ENCODE measurements at regions not wholly inside any gene's neighbourhood (a gene's known extent, or its start where the extent isn't known, plus 50 kb on each side); places are given as distances from the start of the nearest gene placed in this dataset.
"Not testable (repeated sequence)": the region's sequence is repeated elsewhere in the genome, so short reads cannot be mapped to it uniquely, and the experiment has no call there.

DNA sequence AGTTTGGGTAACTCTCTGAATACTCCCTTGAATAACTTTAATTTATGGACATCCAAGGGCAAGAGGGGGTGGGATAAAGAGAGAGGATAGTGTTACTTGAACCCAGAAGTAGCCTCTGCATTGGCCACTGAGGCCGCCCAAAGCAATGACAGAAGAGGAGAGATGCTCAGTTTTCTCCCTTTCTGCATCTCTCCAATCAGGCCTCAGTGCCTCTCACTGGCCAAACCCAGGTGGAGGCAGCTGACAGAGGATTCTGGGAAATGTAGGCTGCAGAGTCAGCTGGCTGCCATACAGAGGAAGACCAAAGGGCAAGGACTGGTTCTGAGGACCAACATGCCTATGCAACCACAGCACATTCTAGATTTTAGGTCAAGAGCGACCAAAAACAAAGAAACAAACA, 719.4 kb downstream of the MAT2B start:
- DNase-seq: no peak

DNA sequence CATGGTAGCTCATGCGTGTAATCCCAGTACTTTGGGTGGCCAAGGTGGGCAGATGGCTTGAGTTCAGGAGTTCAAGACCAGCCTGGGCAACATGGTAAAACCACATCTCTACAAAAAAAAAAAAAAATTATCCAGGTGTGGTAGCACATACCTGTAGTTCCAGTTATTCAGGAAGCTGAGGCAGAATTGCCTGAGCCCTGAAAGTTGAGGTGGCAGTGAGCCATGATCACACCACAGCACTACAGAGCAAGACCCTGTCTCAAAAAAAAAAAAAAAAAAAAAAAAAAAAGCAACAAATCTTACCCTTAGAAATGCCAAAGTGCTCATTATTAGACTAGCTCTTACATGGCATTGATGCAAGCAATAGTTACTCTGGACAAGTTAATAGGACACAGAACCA, 724.9 kb downstream of the MAT2B start:
- DNase-seq: no peak

DNA sequence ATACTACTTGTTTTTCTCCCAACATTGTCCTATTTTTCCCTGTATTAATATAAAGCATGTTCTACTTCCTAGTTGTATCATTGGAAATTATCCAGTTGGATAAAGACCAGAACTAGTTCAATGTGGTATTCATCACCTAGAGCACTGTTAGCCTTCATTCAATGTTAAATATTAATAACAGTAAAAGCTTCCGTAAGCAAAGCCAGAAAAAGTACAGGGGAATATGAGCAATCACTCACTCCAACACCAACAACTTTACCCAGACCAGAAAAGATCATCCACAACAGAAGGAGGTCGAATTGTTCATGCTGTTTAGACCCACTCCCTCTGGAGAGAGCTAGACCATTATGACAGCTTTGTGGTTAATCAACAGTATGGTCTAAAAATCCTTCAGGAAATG, 728.4 kb downstream of the MAT2B start:
- DNase-seq: no peak

DNA sequence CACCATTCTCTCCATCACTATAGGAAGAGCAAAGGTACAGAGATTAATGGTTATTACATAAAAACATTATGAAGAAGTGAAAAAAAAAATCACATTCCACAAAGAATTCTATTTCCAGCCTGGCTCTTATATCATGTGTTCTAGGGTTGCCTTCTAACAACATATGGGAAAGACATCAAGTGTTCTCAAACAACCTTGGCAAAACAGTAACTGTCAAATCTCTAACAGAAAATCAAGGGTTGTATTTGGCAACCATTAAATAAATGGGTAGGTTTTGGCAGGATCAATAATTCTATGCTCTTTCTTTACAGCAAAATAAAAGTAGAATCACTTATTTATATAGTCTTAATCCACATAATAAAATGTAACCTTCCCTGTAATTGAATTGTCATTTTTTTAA, 728.9 kb downstream of the MAT2B start:
- DNase-seq: no peak

DNA sequence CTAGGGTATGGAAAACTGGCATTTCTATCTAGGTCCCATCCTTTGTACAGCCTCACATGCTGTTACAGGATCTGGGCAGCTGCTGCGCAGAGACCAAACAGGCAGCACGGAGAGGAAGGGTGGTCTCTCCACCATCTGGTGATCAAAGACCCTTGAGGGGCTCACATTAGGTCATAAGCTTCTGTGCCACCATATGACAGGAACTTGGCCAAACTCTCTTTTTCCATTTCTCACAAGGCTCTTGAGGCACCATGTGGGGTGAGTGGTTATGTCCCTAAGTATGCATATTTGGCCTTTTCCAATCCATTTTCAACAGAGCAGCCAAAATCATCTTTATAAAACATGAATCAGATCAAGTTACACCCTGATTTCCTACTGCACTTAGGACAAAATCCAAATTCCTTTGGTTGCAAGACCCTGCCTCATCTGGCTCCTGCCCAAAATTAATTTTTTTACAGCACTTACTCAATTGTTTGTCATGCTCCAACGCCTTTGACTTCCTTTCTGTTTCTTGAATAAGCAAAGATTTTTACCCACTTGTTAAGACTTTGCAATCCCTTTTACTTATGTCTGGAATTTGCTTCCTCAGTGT, 730.0 kb downstream of the MAT2B start:
- DNase-seq: peak; percentile 51

DNA sequence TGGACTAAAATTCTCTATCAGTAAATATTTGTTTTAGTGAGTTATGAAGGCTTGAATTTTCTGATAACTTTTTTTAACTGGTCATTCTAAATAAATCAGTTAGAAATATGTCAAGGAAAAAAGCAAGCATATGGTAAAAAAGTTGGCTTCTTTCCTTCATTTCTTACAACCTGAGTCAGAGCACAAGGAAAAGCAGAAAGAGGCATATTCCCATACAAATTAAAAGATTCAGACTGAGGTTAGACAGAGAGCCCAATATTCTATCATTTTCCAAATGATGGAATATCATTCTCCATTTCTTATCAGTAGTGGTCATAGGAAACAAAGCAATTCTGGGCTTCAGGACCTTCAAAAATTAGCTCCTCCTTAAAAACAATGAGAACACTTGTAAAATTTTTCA, 732.1 kb downstream of the MAT2B start:
- no peak for DNase-seq

DNA sequence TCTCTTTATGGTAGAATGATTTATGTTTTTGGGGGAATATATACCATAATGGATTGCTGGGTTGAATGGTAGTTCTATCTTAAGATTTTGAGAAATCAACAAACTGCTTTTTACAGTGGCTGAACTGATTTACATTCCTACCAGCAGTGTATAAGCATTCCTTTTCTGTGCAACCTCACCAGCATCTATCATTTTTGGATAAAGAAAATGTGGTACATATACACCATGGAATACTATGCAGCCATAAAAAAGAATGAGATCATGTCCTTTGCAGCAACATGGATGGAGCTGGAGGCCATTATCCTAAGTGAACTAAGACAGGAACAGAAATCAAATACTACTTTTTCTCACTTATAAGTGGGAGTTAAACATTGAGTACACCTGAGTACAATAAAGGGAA, 746.4 kb downstream of the MAT2B start:
- not testable (repeated sequence) for DNase-seq

DNA sequence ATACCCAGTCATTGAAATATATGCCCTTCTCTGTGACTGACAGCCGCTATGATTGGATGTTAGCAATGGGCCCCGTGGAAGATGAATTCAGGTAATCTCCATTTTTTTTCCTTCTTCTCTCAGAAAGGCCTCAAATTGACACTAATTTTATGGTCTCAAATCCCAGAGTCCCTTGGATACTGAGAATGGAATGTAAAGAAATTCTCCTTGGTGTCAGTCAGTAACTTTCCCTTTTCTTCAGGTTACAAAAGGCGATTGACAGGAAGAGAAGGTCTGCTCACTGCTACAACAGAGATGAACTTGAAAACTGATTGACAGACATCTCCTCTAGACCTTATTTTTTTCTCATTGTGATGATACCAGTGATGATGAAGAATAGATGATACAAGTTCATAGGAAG, 748.3 kb downstream of the MAT2B start:
- DNase-seq: no peak

DNA sequence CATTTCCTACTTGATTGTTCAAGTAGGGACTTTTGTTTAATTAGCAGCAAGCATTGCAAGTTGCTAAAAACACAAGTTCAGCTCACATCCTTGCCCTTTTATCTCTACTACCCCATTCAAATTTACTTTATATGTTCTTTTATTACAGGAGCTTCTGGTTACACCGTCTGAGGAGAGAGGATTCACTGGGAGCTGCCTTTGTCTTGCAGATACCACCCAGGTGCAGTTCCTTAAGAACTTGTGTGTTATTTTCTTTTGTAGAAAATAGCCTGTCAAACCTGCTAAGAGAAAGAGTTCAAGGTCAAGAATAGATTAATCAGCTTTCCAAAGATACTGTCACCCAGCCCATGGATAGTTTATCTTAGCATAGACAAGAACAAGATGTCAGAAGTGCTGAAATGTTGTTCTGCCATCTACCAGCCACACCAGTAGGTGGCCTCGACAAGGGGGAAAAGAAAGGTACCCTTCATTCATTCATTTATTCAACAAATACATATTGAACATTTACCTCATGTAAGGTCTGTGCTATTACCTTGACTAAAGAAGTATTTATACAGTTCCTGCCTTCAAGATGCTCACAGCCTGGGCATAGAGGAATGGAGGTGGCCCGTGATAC, 750.3 kb downstream of the MAT2B start:
- DNase-seq: no peak

DNA sequence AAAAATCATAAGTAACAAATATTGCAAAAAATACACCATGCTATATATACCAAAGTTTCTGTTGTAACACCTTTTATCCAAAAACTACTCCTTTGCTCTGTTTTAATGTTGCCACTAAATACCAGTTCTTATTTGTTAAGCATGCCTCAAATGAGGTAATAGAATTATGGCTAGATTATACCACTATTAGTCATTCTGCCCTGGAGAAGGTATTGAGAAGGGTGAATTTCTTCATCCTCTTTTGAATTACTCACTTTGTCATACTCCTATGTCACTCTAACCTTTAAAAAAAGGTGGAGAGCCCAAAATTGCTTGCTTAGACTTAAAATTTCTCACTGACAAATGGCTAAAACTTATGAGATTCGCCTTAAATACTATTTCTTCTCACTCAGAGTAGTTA, 750.9 kb downstream of the MAT2B start:
- DNase-seq: no peak

DNA sequence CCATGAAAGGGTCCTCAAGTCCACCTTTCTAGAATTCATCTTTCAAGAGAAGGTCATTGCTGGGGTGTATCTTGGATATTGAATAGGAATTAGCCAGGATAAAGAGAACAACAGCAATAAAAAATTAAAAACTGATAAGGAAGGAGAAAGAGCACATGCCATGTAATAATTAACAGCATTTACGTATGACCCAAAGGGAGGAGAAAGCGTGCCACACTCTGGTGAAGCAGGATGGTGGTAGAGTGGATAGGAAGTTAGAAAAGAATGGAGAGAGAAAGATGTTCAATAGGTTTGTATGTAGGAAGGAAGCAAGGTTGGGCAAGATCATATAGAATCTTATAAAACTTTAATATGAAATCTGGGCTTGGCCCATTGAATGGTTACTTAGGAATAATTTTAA, 751.5 kb downstream of the MAT2B start:
- DNase-seq: no peak

DNA sequence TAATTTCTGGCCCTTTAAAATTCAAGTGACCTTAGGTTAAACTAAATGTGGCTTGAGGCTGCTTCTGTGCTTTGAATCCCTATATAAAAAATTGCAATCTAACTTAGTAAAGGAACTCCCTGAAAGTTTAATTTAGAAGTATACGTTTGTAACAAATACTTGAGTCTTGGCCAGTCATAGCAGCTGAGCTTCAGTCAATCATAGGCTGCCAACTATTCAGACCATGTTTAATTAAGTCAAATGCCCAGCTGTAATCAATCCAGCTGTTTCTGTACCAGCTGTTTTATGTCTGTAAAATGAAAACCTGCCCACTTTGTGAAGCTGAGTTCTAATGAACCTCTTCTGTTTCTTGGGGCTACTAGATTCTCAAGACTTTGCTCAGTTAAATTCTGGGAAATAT, 760.1 kb downstream of the MAT2B start:
- peak; percentile 14 for DNase-seq

DNA sequence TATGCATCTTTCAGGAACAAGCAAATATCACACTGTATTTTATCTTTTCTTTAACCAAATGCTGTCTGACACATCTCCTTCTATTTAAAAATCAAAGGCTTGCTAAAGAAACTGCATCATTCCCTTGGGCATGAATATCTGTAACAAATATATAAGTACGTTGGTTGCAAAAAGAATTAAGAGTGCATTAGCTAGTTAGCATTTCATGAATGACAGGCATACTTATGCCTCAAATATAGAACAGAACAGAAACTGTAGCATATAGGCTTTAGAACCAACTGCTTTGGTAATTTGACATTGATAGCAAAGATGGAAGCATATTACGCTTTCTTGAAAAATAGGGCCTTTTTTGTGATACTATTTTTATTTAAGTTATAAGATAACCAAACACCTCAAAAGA, 761.2 kb downstream of the MAT2B start:
- DNase-seq: no peak

DNA sequence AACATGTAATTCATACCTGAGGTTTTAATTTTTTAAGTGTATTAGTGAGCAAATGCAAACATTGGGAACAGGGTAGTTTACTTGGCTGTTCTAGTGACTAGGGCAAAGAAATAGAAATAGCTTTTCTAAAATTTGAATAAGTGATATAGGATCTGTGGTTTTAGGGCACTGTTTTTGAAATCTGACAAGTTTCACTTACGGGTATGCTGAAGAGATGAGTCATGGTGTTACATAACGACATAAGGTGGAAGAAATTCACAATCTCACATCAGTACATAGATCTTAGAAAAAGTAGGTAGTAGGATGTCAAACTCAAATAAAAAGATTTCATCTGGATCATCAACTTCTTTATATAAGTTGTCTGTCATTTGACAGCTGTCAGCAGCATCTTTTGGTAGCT, 772.3 kb downstream of the MAT2B start:
- DNase-seq: no peak

DNA sequence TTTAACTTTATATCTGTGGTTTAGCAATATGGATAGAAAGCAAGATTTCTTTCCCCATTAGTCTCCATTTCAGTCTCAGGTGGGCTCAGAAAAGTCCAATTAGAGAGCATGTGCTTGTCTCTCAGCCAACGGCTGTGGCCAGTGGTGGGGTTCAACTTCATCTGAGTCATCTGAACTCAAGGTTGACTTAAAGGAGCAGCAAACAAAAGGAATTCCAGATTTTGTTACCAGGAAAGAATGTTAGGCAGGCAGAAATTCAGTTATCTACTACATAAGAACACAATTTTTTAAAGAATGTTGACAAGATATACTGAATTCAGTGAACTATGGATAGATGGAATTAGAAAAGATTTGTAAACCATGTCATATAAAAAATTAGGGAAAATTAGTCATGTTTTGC, 784.1 kb downstream of the MAT2B start:
- no peak for DNase-seq

DNA sequence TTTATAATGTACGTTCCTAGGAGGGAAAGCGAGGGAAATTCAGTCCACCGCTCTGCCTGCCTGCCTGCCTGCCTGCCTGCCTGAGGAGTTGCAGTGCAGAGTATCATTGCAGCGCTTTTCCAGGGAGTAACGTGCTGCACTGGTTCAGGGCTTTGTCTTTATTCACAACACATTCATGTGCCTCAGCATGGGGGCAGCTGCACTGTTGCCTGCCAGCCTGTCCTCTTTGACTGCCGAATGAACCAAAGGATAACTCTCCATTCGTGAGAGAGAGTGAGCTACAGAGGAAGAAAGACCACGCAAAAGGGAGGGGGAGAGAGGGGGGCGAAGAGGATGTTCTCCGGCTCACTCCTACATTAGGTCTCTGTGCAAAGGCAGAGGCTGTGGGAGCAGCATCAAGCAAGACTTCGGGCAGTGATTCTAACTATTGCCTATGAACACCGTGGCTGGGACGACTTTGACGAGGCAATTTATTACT, 791.2 kb downstream of the MAT2B start:
- DNase-seq: peak; percentile 52

DNA sequence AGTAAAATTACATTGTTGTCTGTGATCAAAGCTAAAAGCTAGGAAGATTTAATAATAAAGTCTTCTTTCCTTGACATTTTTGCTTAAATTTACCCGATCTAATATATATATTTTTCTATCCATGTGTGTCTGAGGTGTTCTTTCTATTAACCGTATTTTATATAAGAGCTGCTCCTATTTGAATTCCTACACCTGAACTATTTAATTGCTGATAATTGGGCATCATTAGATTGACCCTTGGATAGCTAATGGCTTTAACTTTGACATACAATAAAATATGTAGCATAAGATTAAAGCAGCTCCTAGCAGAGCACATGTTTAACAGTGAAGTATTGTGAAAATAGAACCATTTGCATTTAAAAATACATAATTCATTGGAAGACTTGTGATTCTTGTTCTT, 792.7 kb downstream of the MAT2B start:
- DNase-seq: no peak

DNA sequence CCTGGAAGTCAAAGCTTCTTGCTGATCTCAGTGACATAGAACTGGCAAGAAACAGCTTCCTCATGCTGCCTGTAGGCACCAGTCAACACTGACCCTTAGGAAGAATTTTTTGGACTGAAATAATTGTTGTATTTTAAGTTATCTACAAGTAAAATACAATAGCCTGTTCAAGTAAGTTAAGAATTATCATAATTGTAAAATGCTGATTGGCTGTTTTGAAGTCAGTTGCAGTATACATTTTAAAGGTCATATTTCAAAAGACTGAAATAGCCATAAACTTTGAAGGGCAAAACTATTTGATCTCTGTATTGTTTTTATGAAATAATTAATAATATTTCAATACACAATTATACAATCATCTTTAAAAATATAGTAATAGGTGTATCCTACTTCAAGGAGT, 794.9 kb downstream of the MAT2B start:
- no peak for DNase-seq

DNA sequence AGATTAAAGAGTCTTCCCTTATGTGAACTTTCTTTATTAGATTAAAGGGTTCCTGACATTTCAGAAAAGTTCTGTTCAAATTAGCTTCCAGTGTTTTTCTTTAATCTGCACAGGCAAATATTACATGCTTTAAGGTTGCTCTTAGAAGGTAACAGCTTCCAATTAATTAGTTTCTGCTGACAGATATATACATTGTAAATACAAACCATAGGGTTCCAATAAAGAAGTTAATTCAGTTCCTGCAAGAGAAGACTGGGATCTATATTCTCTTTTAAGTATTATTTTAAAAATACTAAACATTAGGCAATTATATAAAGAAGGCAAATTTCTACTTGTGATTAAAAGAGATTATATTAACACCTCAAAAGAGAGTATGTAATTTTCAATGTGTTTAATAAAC, 795.7 kb downstream of the MAT2B start:
- no peak for DNase-seq

DNA sequence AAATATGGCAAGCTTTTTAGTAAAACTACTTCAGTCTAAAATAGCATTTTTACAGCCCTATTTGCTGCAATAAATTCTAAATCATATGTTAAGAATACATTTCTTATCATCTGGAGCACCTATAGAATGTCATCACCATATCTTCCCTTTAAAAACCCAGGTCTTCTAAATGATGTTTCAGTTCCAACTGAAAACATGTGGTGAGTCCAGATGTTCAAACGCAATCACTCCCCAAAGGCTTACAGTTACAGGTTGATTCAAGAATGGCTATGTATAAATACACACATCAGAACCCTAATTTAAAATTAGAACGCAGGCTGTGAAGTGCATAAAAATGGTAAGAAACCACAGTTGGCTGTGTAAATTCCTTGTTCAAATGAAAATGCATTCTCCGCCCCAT, 796.3 kb downstream of the MAT2B start:
- no peak for DNase-seq

DNA sequence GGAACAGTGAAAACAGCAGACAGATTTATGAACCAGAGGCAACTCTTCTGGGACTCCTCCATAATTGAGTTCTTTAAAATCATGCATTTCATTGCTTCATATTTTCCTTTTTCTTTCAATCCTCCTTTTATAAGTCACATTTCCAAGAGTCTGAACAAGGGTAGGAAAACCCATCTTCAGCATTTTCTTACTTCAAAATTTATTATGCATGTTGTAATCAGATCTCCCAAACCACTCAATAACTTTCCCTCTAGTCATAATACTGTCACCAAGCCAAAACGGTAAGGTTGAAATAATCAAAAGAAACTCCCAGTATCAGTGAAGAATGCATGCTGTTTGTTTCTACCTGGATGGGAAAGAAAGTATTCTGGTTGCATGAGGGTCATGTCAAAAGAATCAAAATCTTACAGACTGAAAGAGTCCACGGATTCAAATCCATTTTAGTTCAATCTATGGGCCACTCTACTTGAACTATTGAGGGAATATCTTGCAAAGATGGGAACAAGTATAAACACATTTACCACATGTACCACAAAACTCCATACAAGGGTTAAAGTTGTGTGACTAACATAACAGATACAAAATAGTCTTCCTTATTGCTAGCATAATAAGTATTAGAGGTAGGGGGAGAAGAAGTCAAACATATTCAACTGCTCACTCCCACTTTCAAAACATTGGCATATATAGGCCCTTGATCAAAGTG, 797.3 kb downstream of the MAT2B start:
- no peak for DNase-seq

DNA sequence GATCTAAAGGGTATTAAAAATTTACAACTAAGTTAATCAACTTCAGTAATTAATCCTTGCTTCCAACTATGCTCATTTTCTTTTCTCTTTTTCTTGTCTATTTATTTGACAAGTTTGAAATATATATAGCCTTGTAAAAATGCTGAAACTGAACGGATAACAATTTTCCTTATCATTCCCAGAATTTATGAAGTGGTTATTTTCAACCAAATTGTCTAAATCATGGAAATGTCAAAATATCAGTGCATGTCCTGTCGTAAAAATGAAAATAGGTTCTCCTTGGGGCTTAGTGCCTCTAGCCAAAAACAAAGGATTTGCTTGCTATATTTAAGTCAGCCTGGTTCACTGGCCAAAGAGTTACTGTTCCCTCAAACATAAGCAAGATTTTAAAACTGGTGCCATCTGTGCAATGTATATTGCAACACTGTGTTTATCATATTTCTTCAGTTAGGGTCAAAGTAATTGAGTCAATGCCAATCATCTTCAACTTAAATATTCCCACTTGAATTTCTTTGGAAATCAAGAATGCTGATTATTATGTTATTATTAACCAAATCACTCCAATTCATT, 798.3 kb downstream of the MAT2B start:
- DNase-seq: no peak

DNA sequence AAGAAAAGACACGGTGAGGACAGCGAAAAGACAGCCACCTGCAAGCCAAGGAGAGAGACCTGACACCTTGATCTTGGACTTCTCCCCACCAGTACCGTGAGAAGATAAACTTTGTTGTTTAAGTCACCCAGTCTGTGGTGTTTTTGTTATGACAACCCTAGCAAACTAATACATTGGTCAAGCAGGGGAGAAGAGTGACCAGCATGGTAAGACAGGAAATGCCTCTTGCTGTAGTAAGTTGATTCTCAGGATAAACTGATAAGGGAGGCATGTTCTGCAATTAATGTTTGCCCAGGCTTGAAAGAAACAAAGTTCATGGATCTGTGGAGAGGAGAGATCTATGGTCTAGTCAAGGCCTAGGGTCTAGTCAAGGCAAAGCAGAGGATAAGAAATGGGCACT, 801.2 kb downstream of the MAT2B start:
- DNase-seq: no peak

DNA sequence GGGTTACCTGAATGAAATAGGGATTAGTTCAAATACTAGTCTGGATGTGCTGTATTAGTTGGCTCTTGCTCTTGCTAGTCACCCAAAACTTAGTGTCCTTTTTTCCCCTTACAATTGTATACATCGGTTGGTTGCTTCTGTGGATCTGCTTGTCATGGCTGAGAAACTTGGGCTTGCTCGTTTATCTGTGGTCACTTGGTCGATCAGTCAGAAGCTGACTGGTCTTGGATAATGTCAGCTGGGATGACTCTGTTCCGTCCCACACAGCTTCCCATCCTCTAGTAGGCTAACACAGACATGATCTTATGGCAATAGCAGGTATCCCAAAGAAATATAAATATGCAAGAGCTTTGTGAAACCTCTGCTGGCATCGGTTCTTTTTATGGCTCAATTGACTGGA, 807.4 kb downstream of the MAT2B start:
- DNase-seq: no peak

All from left hindlimb (tissue), 1 donor.